Memory B cell (primary cell): ENCODE measurements at regions not wholly inside any gene's neighbourhood (a gene's known extent, or its start where the extent isn't known, plus 50 kb on each side); places are given as distances from the start of the nearest gene placed in this dataset.

Source experiments
- ATAC-seq: fragments of 150-1000 bp; cut with Tn5 transposase; 2 replicates; pipeline ENCODE4 v1.10.0; 2021; ENCODE audit warnings: low read depth, mild to moderate bottlenecking, moderate library complexity
- DNase-seq, 2 donors: peaks; one replicate each; pipeline ENCODE4 v3.0.0; 2022; ENCODE audit warnings: low spot score in 2 of 2
- H3K27ac Mint-ChIP-seq: one replicate; pipeline ENCODE4 v1.8.0; 2022; ENCODE audit warnings: mild to moderate bottlenecking, moderate library complexity, mixed read lengths
- H3K27me3 Mint-ChIP-seq: one replicate; pipeline ENCODE4 v1.8.0; 2022; ENCODE audit warnings: mixed read lengths
- H3K36me3 Mint-ChIP-seq: one replicate; pipeline ENCODE4 v1.8.0; 2022; ENCODE audit warnings: mild to moderate bottlenecking, mixed read lengths
- H3K4me1 Mint-ChIP-seq: one replicate; pipeline ENCODE4 v1.8.0; 2022; ENCODE audit warnings: mixed read lengths
- H3K4me3 Mint-ChIP-seq: one replicate; pipeline ENCODE4 v1.8.0; 2022; ENCODE audit warnings: mild to moderate bottlenecking, moderate library complexity, mixed read lengths
- H3K9me3 Mint-ChIP-seq: one replicate; pipeline ENCODE4 v1.8.0; 2022; ENCODE audit warnings: mixed read lengths

GRCh38 chr20:21809961-21810523 is 104.6 kb downstream of the PAX1 start:
- H3K4me3 Mint-ChIP-seq: no peak overlapping the region
- H3K27me3 Mint-ChIP-seq: peaks cover 1% of the 10 kb centered on the region
- ATAC-seq (no peak), DNase-seq (no peak)
- peaks cover 8% of the 10 kb centered on the region for H3K9me3 Mint-ChIP-seq
- H3K27ac Mint-ChIP-seq: no peak overlapping the region
- H3K36me3 Mint-ChIP-seq: no peaks in the 10 kb centered on the region
- no peaks in the 10 kb centered on the region for H3K4me1 Mint-ChIP-seq

DNA sequence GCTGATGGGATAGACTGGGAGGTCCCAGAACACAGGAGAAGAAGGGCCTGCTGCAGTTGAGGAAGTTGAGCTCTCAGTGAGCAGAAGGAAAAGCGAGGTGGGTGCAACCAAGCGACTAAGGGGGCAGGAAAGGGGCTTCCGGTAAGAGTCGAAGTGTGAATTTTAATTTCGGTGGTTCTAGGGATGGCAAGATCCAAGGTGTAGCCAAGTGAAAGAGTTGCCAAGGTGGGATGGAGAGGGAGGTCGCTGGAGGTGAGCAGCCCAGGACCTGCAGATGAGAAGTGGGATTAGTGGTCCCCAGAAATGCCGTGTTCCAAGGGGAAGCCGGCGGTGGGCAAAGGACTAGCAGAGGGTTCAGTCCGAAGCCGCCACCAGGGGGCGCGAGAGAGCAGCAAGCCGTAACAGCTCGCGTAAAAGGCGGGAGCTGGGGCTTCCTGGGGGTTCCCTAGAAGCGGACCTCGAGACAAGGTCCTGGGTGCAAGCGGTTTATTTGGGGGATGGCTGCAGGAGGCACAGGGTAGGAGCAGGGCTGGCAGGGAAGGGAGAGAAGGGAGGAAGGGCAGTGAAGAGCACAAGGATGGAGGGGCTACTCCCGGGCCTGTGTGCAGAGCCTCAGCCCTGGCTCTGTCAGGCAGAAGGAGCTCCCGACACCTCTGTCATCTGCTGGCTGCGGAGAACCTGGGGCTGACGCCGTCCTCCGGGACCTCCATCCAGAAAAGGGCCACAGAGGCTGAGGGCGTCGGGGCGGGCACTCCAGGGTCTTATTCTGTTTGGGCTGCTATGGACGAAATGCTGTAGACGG is 103.6 kb downstream of the PAX1 start:
- Mint-ChIP-seq H3K27ac (no peak overlapping the region), H3K27me3 (peaks cover 1% of the 10 kb centered on the region)
- no peak for DNase-seq

GRCh38 chr20:21808139-21808538 is 102.7 kb downstream of the PAX1 start:
- Mint-ChIP-seq H3K4me3 (no peak overlapping the region), H3K9me3 (peaks cover 3% of the 10 kb centered on the region), H3K36me3 (no peaks in the 10 kb centered on the region), H3K27ac (no peak overlapping the region), H3K27me3 (peaks cover 1% of the 10 kb centered on the region), H3K4me1 (no peaks in the 10 kb centered on the region)
- ATAC-seq (no peak), DNase-seq (no peak)

More for the DNA sequence above, 103.6 kb downstream of the PAX1 start:
- no peak for ATAC-seq
- Mint-ChIP-seq H3K4me3 (no peak overlapping the region), H3K9me3 (peaks cover 7% of the 10 kb centered on the region), H3K36me3 (no peaks in the 10 kb centered on the region), H3K4me1 (no peaks in the 10 kb centered on the region)

DNA sequence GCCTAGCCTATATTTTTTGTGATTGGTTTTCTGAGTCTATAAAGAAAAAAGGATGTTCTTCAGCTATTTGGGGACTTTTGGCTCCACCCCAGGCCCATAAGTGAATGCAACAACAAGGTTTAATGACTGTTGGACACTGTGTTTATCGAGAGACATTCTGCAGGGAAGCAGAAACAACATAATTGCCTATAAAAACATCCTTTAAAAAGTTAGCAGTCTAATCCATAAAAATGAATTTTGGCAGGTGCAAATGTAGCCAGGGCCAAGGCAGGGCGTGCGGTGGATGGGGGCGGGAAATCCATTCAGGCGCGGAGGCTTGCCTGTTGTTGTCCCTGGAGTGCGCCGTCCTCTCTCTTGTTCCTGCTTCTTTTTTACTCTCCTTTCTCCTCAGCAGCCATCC is 99.3 kb downstream of the PAX1 start:
- H3K9me3 Mint-ChIP-seq: peaks cover 3% of the 10 kb centered on the region

GRCh38 chr20:21801193-21801592 is 95.7 kb downstream of the PAX1 start:
- H3K27me3 Mint-ChIP-seq: no peaks in the 10 kb centered on the region
- no peaks in the 10 kb centered on the region for H3K36me3 Mint-ChIP-seq
- DNase-seq: no peak
- no peak overlapping the region for H3K27ac Mint-ChIP-seq
- ATAC-seq: no peak
- no peaks in the 10 kb centered on the region for H3K4me1 Mint-ChIP-seq
- peaks cover 5% of the 10 kb centered on the region for H3K9me3 Mint-ChIP-seq
- no peak overlapping the region for H3K4me3 Mint-ChIP-seq

More for the DNA sequence above, 99.3 kb downstream of the PAX1 start:
- H3K36me3 Mint-ChIP-seq: no peaks in the 10 kb centered on the region
- no peak overlapping the region for H3K4me3 Mint-ChIP-seq
- H3K27ac Mint-ChIP-seq: no peak overlapping the region
- H3K27me3 Mint-ChIP-seq: peaks cover 1% of the 10 kb centered on the region
- DNase-seq: no peak
- no peaks in the 10 kb centered on the region for H3K4me1 Mint-ChIP-seq
- ATAC-seq: no peak

GRCh38 chr20:21798384-21798783 is 92.9 kb downstream of the PAX1 start:
- H3K4me1 Mint-ChIP-seq: no peaks in the 10 kb centered on the region
- H3K27me3 Mint-ChIP-seq: no peaks in the 10 kb centered on the region
- no peak for ATAC-seq
- no peak overlapping the region for H3K4me3 Mint-ChIP-seq
- no peak overlapping the region for H3K27ac Mint-ChIP-seq
- H3K9me3 Mint-ChIP-seq: peaks cover 5% of the 10 kb centered on the region
- H3K36me3 Mint-ChIP-seq: no peaks in the 10 kb centered on the region
- no peak for DNase-seq

DNA sequence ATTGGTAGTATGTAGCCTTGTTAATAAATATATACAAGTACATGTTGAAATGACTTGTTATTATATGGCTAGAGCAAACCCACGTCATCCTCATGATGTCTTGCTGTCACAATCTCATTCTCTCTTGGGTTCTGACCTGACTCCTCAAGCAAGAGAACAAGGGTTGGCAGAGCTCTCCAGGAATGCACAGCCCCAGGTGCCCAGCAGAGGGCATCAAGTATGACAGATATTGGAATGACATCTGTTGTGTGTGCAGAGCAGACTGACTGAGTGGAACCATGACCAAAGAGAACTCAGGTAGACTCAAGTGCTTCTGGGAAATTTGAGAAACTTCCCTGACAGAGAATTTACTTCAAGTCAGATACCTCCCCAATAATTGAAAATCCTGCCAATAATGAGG is 90.6 kb downstream of the PAX1 start:
- Mint-ChIP-seq H3K27me3 (no peaks in the 10 kb centered on the region), H3K9me3 (peaks cover 5% of the 10 kb centered on the region), H3K4me1 (no peaks in the 10 kb centered on the region), H3K36me3 (no peaks in the 10 kb centered on the region), H3K4me3 (no peak overlapping the region), H3K27ac (no peak overlapping the region)
- no peak for DNase-seq
- ATAC-seq: no peak

DNA sequence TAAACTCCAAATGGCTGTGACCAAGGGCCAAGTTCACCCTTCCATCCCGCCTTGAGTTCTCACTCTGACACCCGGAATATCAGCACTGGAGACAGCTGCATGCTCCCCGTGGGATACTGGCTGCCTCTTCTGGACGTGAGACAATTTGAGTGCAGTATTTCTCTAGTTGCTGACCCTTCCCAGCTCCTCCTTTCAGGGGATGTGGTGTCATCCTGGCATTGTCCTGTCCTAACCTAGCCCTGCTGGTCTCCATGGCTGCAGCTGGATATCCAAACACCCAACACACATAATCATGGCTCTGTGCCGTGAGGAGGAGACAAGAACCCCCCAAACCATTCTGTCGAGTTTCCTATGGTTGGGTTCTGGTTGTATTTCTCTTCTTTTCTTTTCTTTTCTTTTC is 82.6 kb downstream of the PAX1 start:
- Mint-ChIP-seq H3K9me3 (peaks cover 7% of the 10 kb centered on the region), H3K4me1 (no peaks in the 10 kb centered on the region), H3K36me3 (no peaks in the 10 kb centered on the region)

GRCh38 chr20:21781446-21782075 is 76.1 kb downstream of the PAX1 start:
- no peaks in the 10 kb centered on the region for H3K4me1 Mint-ChIP-seq
- peaks cover 11% of the 10 kb centered on the region for H3K9me3 Mint-ChIP-seq
- no peak for ATAC-seq
- H3K27me3 Mint-ChIP-seq: peaks cover 2% of the 10 kb centered on the region
- no peak overlapping the region for H3K4me3 Mint-ChIP-seq
- H3K27ac Mint-ChIP-seq: no peak overlapping the region
- no peaks in the 10 kb centered on the region for H3K36me3 Mint-ChIP-seq
- DNase-seq: no peak

More for the DNA sequence above, 82.6 kb downstream of the PAX1 start:
- H3K27ac Mint-ChIP-seq: no peak overlapping the region
- DNase-seq: no peak
- H3K27me3 Mint-ChIP-seq: no peaks in the 10 kb centered on the region
- ATAC-seq: no peak
- H3K4me3 Mint-ChIP-seq: no peak overlapping the region

- Mint-ChIP-seq H3K36me3 (no peaks in the 10 kb centered on the region), H3K9me3 (peaks cover 7% of the 10 kb centered on the region), H3K4me1 (no peaks in the 10 kb centered on the region), H3K27ac (no peak overlapping the region), H3K27me3 (peaks cover 2% of the 10 kb centered on the region), H3K4me3 (no peak overlapping the region)
- ATAC-seq (no peak), DNase-seq (no peak)
Observed at GRCh38 chr20:21780528-21780927, 75.1 kb downstream of the PAX1 start.
